ENCODE measurements at regions not wholly inside any gene's neighbourhood (a gene's known extent, or its start where the extent isn't known, plus 50 kb on each side); places are given as distances from the start of the nearest gene placed in this dataset.

GRCh38 chr20:59376109-59376841 is 75.9 kb downstream of the EDN3 start:
- no peak for DNase-seq

- DNase-seq: no peak
These were observed 76.6 kb downstream of the EDN3 start for GRCh38 chr20:59376998-59377397.

GRCh38 chr20:59377842-59378241 is 77.4 kb downstream of the EDN3 start:
- no peak for DNase-seq

GRCh38 chr20:59378396-59378795 is 78.0 kb downstream of the EDN3 start:
- no peak for DNase-seq

GRCh38 chr20:59378966-59379365 is 78.6 kb downstream of the EDN3 start:
- no peak for DNase-seq

- no peak for DNase-seq
These were observed 81.3 kb downstream of the EDN3 start for GRCh38 chr20:59381689-59382088.

- DNase-seq: no peak
These were observed 81.8 kb downstream of the EDN3 start for GRCh38 chr20:59382157-59382725.

GRCh38 chr20:59382907-59383306 is 82.5 kb downstream of the EDN3 start:
- DNase-seq: no peak

- no peak for DNase-seq
These were observed 84.6 kb downstream of the EDN3 start for GRCh38 chr20:59385038-59385437.

- DNase-seq: no peak
These were observed 85.1 kb downstream of the EDN3 start for GRCh38 chr20:59385480-59385879.

GRCh38 chr20:59386809-59387208 is 86.4 kb downstream of the EDN3 start:
- no peak for DNase-seq

- no peak for DNase-seq
These were observed 87.5 kb downstream of the EDN3 start for GRCh38 chr20:59387891-59388290.

- no peak for DNase-seq
These were observed 88.0 kb downstream of the EDN3 start for GRCh38 chr20:59388402-59388801.

GRCh38 chr20:59390437-59390836 is 90.0 kb downstream of the EDN3 start:
- DNase-seq: no peak

- no peak for DNase-seq
These were observed 91.6 kb downstream of the EDN3 start for GRCh38 chr20:59391975-59392374.

GRCh38 chr20:59392736-59393135 is 92.3 kb downstream of the EDN3 start:
- no peak for DNase-seq

GRCh38 chr20:59393142-59393541 is 92.7 kb downstream of the EDN3 start:
- no peak for DNase-seq

- no peak for DNase-seq
These were observed 95.3 kb downstream of the EDN3 start for GRCh38 chr20:59395729-59396128.

- DNase-seq: no peak
These were observed 98.3 kb downstream of the EDN3 start for GRCh38 chr20:59398537-59399205.

GRCh38 chr20:59399426-59400099 is 99.2 kb downstream of the EDN3 start:
- DNase-seq: no peak

GRCh38 chr20:59400708-59401107 is 100.3 kb downstream of the EDN3 start:
- no peak for DNase-seq

GRCh38 chr20:59402681-59403080 is 102.3 kb downstream of the EDN3 start:
- no peak for DNase-seq

- DNase-seq: no peak
These were observed 103.0 kb downstream of the EDN3 start for GRCh38 chr20:59403261-59403961.

Measured in NCI-H1694 (cell line).